HepG2 (cell line): ENCODE measurements at regions not wholly inside any gene's neighbourhood (a gene's known extent, or its start where the extent isn't known, plus 50 kb on each side); places are given as distances from the start of the nearest gene placed in this dataset.

Source experiments
- DBP ChIP-seq: sonication (generic); formaldehyde crosslinking; IDR thresholded peaks from 2 replicates; pipeline ENCODE4 v1.4.0; 2020; ENCODE audit warnings: missing genetic modification reagents; ENCODE audit errors: not compliant biosample characterization
- ELF3 ChIP-seq: IDR thresholded peaks from 2 replicates; pipeline ENCODE4 v1.6.1; 2016; ENCODE audit warnings: missing genetic modification reagents, missing compliant biosample characterization
- PRPF4 ChIP-seq: fragments of 200-400 bp; formaldehyde crosslinking; IDR thresholded peaks from 2 replicates; pipeline ENCODE4 v1.6.1; 2016; ENCODE audit warnings: low read length, low read depth; ENCODE audit not compliant: poor library complexity, severe bottlenecking
- TCF12 ChIP-seq, 2 experiments: fragments of 450-650 bp in 1 of 2; sonication (generic) in 1 of 2; formaldehyde crosslinking in 1 of 2; IDR thresholded peaks; 2 replicates each; pipeline versions ENCODE4 v1.6.1 to v1.8.0; 2017 to 2022; ENCODE audit warnings: antibody characterized with exemption in 1 of 2, mild to moderate bottlenecking in 1 of 2, missing genetic modification reagents in 1 of 2, moderate library complexity in 1 of 2
- ZKSCAN1 ChIP-seq: fragments of 150-350 bp; IDR thresholded peaks from 2 replicates; pipeline ENCODE4 v1.6.1; 2014; ENCODE audit warnings: low read length

GRCh38 chr11:90646706-90647105, 423.9 kb upstream of the CHORDC1 start:
- no peak for TF ChIP-seq ZKSCAN1
- no peak for TF ChIP-seq TCF12 (IDR thresholded peaks at IDR 0.05)
- no peak for TF ChIP-seq TCF12 (CRISPR knock-in tag; IDR thresholded peaks at IDR 0.05)
- no peak for TF ChIP-seq PRPF4
- no peak for TF ChIP-seq DBP (CRISPR knock-in tag)
- TF ChIP-seq ELF3 (CRISPR knock-in tag), result no peak
